ENCODE measurements at regions not wholly inside any gene's neighbourhood (a gene's known extent, or its start where the extent isn't known, plus 50 kb on each side); places are given as distances from the start of the nearest gene placed in this dataset.

GRCh38 chr6:79802657-79803300 lies 144.6 kb downstream of the ELOVL4 start:
- Histone ChIP-seq H4K91ac (replicated peaks; ENCODE audit: insufficient read length, low read length) (no peak overlapping the region), H3K56ac (replicated peaks; ENCODE audit: insufficient read length, low read depth, low read length) (no peak overlapping the region), H3K27me3 (replicated peaks in 1 of 4; ENCODE audit: control insufficient read depth in 3 of 4, extremely low read depth in 1 of 4, insufficient read depth in 3 of 4, low read length in 3 of 4) (no peaks in the 10 kb centered on the region), H3K23me2 (ENCODE audit: low read depth, low read length) (no peaks in the 10 kb centered on the region), H3K4me3 (ENCODE audit: extremely low read depth in 1 of 4, insufficient read depth in 2 of 4, low read depth in 3 of 4, low read length in 4 of 4) (no peak overlapping the region), H4K5ac (ENCODE audit: insufficient read length, low read depth, low read length) (no peak overlapping the region), H2BK5ac (ENCODE audit: low read depth, low read length) (no peak overlapping the region), H3K4ac (replicated peaks; ENCODE audit: insufficient read length, low read depth, low read length) (no peak overlapping the region), H4K20me1 (replicated peaks in 1 of 2; ENCODE audit: control insufficient read depth in 1 of 2, insufficient read depth in 2 of 2, low read length in 2 of 2) (no peaks in the 10 kb centered on the region), H3K9ac (replicated peaks in 1 of 4; ENCODE audit: extremely low read depth in 1 of 4, low read depth in 3 of 4, low read length in 3 of 4) (no peak overlapping the region), H3K23ac (ENCODE audit: insufficient read length) (no peak overlapping the region), H3K79me1 (ENCODE audit: low read depth, low read length) (no peaks in the 10 kb centered on the region), H3K9me3 (ENCODE audit: insufficient read depth in 2 of 2, low read depth in 1 of 2, low read length in 1 of 2) (no peaks in the 10 kb centered on the region), H2BK12ac (ENCODE audit: low read depth, low read length) (no peak overlapping the region), H3K27ac (ENCODE audit: low read depth, low read length) (no peak overlapping the region), H2AFZ (ENCODE audit: low read length) (no peak overlapping the region), H3K14ac (ENCODE audit: insufficient read length) (no peak overlapping the region), H3K79me2 (ENCODE audit: control insufficient read depth in 1 of 2, insufficient read depth in 2 of 2, low read length in 2 of 2) (no peaks in the 10 kb centered on the region), H2BK120ac (replicated peaks; ENCODE audit: low read depth, low read length) (no peak overlapping the region), H2BK20ac (ENCODE audit: low read length) (no peak overlapping the region), H2AK5ac (ENCODE audit: low read depth, low read length) (no peak overlapping the region), H3K4me1 (replicated peaks in 1 of 4; ENCODE audit: control insufficient read depth in 3 of 4, insufficient read depth in 4 of 4, low read length in 3 of 4) (no peaks in the 10 kb centered on the region), H2BK15ac (ENCODE audit: low read length) (no peak overlapping the region), H3K4me2 (ENCODE audit: insufficient read depth in 1 of 2, low read depth in 2 of 2, low read length in 2 of 2) (no peak overlapping the region), H3K18ac (ENCODE audit: extremely low read depth, low read length) (no peak overlapping the region), H4K8ac (ENCODE audit: extremely low read depth, insufficient read depth, low read length) (no peak overlapping the region), H3K36me3 (ENCODE audit: control insufficient read depth in 2 of 4, insufficient read depth in 4 of 4, low read length in 3 of 4) (no peaks in the 10 kb centered on the region)
- ChIA-PET CTCF (ENCODE audit: partially characterized antibody) (interaction anchor here (1.4 to 1.8 kb wide), 3 partner anchors 11 to 66 kb away, joined by 4 to 13 read pairs (median 5); no protein-coding TSS in a partner anchor), POLR2A (ENCODE audit: partially characterized antibody) (no interaction called here)
- TF ChIP-seq SAP30 (IDR thresholded peaks at IDR 0.05; ENCODE audit: insufficient read depth, insufficient replicate concordance, low read length), result no peak
- no peak for DNase-seq (ENCODE audit: low read depth in 1 of 2, low spot score in 2 of 2)
- 88% methylated on average over 5 of the region's 5 CpGs; no CpG with 5 or more reads in 1 of the 2 experiments for WGBS, 2 experiments (ENCODE audit: extremely low coverage in 1 of 2, insufficient coverage in 1 of 2, insufficient read length in 1 of 2, insufficient replicate concordance in 2 of 2, low coverage in 1 of 2, low lambda C conversion rate in 2 of 2, missing lambda C conversion rate in 1 of 2)
- FAIRE-seq, result no peak

Data from H1 (cell line).